ENCODE measurements at regions not wholly inside any gene's neighbourhood (a gene's known extent, or its start where the extent isn't known, plus 50 kb on each side); places are given as distances from the start of the nearest gene placed in this dataset.
"Not testable (repeated sequence)": the region's sequence is repeated elsewhere in the genome, so short reads cannot be mapped to it uniquely, and the experiment has no call there.

- DNase-seq = no peak
Measured at GRCh38 chrX:34401411-34401810, 255.7 kb downstream of the TMEM47 start.

DNA sequence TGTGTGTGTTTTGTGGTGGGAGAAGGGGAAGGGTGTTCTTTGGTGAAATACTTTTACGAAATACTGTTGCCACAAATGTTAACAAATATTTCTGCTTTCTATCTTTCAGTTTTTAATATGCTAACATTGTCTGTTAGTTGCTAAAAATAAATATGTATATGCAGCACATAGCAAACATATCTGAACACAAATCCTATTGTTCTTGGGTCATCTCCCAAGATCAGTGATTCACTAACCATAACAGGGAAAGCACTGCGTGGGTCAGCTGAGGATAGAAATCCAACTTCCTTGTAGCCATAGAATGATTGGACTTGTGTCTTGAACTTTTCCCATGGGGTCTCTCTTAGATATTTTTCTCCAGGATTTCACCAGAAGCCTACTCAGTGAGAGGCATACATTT is 250.3 kb upstream of the FAM47A start:
- DNase-seq = no peak

GRCh38 chrX:34381241-34381640 is 249.1 kb upstream of the FAM47A start:
- no peak for DNase-seq

- no peak for DNase-seq
Measured at GRCh38 chrX:34379891-34380290, 247.8 kb upstream of the FAM47A start.

GRCh38 chrX:34377645-34378044 is 245.5 kb upstream of the FAM47A start:
- no peak for DNase-seq

- DNase-seq = no peak
Measured at GRCh38 chrX:34371754-34372153, 239.6 kb upstream of the FAM47A start.

GRCh38 chrX:34365471-34365870 is 233.4 kb upstream of the FAM47A start:
- no peak for DNase-seq

- no peak for DNase-seq
Measured at GRCh38 chrX:34350561-34351335, 218.6 kb upstream of the FAM47A start.

GRCh38 chrX:34343001-34343400 is 210.9 kb upstream of the FAM47A start:
- no peak for DNase-seq

DNA sequence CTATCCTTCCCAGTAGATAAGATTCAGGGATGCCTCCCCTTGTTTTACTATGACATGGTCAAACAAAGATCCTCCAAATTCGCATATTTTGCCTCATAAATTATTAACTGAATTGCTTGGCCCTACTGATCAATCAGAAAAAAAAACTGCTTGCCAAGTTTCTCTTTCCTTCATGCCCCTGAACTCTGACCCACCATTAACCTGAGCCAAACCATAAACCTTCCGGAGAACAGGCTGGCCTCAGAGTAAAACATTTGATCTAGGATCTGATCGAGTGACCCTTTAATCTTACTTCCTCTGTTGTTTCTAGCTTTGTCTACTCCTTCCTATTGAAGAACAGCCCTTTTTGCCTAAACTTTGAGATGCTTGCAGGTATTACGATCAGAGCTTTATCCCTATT is 209.7 kb upstream of the FAM47A start:
- no peak for DNase-seq

- DNase-seq = no peak
Measured at GRCh38 chrX:34341258-34341657, 209.1 kb upstream of the FAM47A start.

DNA sequence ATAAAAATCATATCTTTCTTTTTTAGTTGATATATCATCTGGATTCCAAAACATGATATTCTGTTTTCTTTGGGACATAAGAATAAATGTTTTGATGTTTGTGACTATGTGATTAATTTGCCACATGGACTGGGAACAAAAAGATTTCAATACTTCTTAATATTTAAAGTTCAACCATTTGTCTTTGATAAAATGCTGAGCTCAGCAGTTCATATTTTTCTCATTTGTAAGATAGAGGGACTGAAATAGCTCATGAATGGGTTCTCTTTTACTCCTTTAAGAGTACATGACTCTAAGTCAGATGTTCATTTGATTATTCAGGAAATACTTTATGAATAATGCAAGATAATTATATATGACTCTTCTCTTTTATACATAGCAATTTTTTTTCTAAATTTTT is 205.9 kb upstream of the FAM47A start:
- DNase-seq = no peak

GRCh38 chrX:34335376-34335775 is 203.3 kb upstream of the FAM47A start:
- DNase-seq = not testable (repeated sequence)

DNA sequence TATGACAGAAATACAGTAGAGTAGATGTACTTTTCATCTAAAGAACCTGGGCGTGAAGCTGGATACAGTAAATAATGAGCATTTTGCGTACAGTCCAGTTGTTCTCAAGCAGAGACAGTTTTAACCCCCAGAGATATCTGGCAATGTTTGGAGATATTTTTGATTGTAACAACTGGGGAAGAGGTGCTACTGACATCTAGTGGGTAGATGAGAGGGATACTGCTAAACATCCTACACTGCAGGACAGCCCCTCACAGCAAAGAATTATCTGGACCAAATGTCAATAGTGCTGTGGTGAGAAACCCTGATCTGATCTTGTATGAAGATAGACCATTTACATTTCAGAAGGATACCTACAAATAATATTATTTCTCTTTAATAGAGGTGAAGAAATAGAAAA is 200.2 kb upstream of the FAM47A start:
- no peak for DNase-seq

GRCh38 chrX:34325460-34325859 is 193.3 kb upstream of the FAM47A start:
- DNase-seq = no peak

DNA sequence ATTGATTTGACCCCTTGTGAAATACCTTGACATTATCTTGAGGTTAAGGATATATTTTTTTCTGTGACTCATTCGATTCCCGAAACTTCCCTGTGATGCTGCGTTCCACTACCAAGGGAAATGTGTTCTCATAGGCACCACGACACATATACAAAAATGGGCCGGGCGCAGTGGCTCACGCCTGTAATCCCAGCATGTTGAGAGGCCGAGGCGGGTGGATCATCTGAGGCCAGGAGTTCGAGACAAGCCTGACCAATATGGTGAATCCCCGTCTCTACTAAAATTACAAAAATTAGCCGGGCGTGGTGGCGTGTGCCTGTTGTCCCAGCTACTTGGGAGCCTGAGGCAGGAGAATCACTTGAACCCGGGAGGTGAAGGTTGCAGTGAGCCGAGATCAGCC is 188.3 kb upstream of the FAM47A start:
- not testable (repeated sequence) for DNase-seq

- DNase-seq = peak; percentile 57
Measured at GRCh38 chrX:34300871-34301270, 168.8 kb upstream of the FAM47A start.

GRCh38 chrX:34299451-34299967 is 167.4 kb upstream of the FAM47A start:
- no peak for DNase-seq

GRCh38 chrX:34294665-34295064 is 162.6 kb upstream of the FAM47A start:
- no peak for DNase-seq

DNA sequence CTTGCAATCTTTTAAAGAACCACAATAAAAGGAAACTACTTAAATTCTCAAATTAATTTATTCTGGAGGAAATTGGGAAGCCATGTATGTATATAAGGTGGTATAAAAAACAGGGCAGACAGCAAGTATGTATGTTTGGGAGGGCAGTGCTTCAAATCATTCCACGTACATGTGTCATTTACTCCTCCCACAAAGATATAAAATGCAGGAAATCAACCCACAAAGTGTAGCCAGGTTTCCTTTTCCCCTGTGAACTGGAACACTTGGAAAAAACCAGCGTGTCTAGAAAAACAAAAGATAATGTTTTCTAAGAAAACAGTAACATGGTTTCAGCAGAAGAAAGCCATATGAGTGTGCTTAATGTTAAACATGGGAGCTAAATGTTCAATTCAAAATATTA is 156.7 kb upstream of the FAM47A start:
- DNase-seq = no peak

DNA sequence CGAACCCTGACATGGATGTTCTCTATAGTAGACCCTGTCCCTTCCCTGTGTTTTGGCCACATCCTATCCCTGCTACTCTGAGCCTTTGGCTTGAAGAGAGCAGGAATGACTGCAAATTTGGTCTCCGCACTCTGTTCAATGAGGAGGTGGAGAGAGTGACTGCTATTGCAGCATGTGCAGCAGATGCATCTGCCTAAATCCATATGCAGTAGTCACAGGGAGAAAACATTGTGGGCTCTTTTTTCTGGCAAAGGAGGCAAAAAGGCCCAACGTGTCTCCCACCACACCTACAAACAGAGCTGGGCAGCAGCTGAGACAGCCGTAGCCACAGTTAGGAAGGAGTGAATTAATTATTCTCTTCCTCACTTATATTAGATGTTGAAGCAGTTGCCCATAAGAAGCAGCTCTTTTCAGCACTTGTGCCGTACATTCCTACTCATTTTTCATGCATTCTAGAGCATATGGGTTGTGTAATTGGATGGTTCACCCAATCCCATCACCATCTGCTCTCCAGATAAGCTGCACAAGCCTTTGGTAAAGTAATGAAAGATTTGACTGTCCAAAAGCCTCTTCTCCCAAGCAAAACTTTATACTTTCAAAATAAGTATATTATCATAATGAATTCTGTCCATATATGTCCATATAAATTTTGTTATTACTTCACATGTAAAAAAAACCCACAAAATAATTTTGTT is 147.9 kb upstream of the FAM47A start:
- no peak for DNase-seq

- DNase-seq = no peak
Measured at GRCh38 chrX:34275699-34276098, 143.6 kb upstream of the FAM47A start.

DNA sequence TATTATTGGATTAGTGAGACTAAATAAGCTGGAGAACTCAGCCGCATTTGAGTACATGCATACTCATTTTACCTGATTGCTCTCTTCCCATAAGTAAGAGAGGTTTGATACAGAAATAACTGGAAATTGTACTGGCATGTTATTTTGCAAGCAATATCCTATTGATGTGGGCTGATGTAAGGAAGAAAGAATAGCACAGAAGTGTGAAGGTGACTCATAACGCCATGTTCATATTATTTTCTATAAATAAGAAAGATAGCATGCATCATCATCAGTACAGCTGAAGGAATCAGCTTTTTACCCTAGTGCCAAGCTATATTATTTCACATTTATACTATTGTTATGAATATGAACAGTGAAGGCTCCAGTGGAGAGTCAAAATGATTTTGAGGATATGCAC is 138.3 kb upstream of the FAM47A start:
- DNase-seq = no peak

- DNase-seq = no peak
Measured at GRCh38 chrX:34238896-34239295, 106.8 kb upstream of the FAM47A start.

All from activated CD4-positive, alpha-beta T cell treated with anti-CD3 and anti-CD28 coated beads, Interleukin-2, amount 50 U/mL, for 16 hours (primary cell).